HepG2 (cell line): ENCODE measurements at regions not wholly inside any gene's neighbourhood (a gene's known extent, or its start where the extent isn't known, plus 50 kb on each side); places are given as distances from the start of the nearest gene placed in this dataset.

Source experiments
- ATAC-seq: fragments of 200-7000 bp; cut with Tn5 transposase; 3 replicates; pipeline ENCODE4 v1.9.1; 2020; ENCODE audit warnings: mild to moderate bottlenecking, moderate library complexity
- BruUV-seq: library from RNA; stranded (reverse); fragments of 400-500 nt; replicated peaks from 2 replicates; lab custom pipeline; 2021; lab: Mats Ljungman, UMichigan
- CTCF ChIA-PET: fragments of 300-600 bp; formaldehyde crosslinking; extraction: SDS; loops from one replicate; lab custom pipeline; 2021; ENCODE audit warnings: low total read pairs, inconsistent platforms, low intra/inter-chr PET ratio; lab: Yijun Ruan, JAX
- POLR2A ChIA-PET: fragments of 350-600 bp; sonication (Branson Sonifier 250); formaldehyde crosslinking; loops from one replicate; lab custom pipeline; 2020; ENCODE audit warnings: antibody characterized with exemption, inconsistent platforms; lab: Yijun Ruan, JAX
- DNase-seq: peaks from one replicate; pipeline ENCODE4 v3.0.0-alpha.2; 2015; ENCODE audit warnings: low spot score
- FAIRE-seq: peaks from 3 replicates; lab custom pipeline; 2011; peaks lifted over from hg19 to GRCh38; lab: Jason Lieb, UNC
- H2AFZ ChIP-seq: one replicate; pipeline ENCODE4 v1.6.1; 2011; ENCODE audit warnings: low read length, inconsistent platforms
- H3K27ac ChIP-seq: fragments of 300-600 bp; 3 replicates; pipeline ENCODE4 v1.8.0; 2011; ENCODE audit warnings: mixed run types, mild to moderate bottlenecking, mixed read lengths, low read length, inconsistent platforms; ENCODE audit not compliant: insufficient read depth; ENCODE audit errors: extremely low read length
- H3K27me3 ChIP-seq, 2 experiments: fragments of 200-600 bp in 1 of 2; 2 replicates in 1 of 2; 3 replicates in 1 of 2; pipeline versions ENCODE4 v1.6.0 to v1.8.0; 2011; ENCODE audit warnings: low read length in 2 of 2, mild to moderate bottlenecking in 2 of 2, moderate library complexity in 2 of 2, inconsistent platforms in 1 of 2; ENCODE audit not compliant: insufficient read depth in 2 of 2, control insufficient read depth in 1 of 2
- H3K36me3 ChIP-seq, 2 experiments: fragments of 200-600 bp in 1 of 2; replicated peaks in 1 of 2; 2 replicates in 1 of 2; 3 replicates in 1 of 2; pipeline versions ENCODE4 v1.5.1 to v1.8.0; 2011; ENCODE audit warnings: low read length in 2 of 2, inconsistent platforms in 1 of 2; ENCODE audit not compliant: insufficient read depth in 2 of 2, control insufficient read depth in 1 of 2
- H3K4me1 ChIP-seq: 2 replicates; pipeline ENCODE4 v1.5.1; 2012; ENCODE audit warnings: low read length, inconsistent platforms; ENCODE audit not compliant: insufficient read depth
- H3K4me2 ChIP-seq: 2 replicates; pipeline ENCODE4 v1.6.0; 2011; ENCODE audit warnings: low read depth, low read length, inconsistent platforms
- H3K4me3 ChIP-seq, 3 experiments: fragments of 200-600 bp in 1 of 3; sonication (generic), shearing (Covaris generic) in 1 of 3; replicated peaks in 1 of 3; 2 replicates each; pipeline ENCODE4 v1.5.1; 2011 to 2016; ENCODE audit warnings: low read length in 3 of 3, inconsistent platforms in 2 of 3, low read depth in 2 of 3, mild to moderate bottlenecking in 2 of 3, control low read depth in 1 of 3, mixed read lengths in 1 of 3; ENCODE audit not compliant: insufficient read depth in 1 of 3
- H3K79me2 ChIP-seq: one replicate; pipeline ENCODE4 v1.6.1; 2011; ENCODE audit warnings: low read length, inconsistent platforms; ENCODE audit not compliant: insufficient read depth
- H3K9ac ChIP-seq: 2 replicates; pipeline ENCODE4 v1.6.0; 2011; ENCODE audit warnings: mild to moderate bottlenecking, low read depth, low read length, inconsistent platforms; ENCODE audit not compliant: insufficient read depth
- H3K9me3 ChIP-seq: 2 replicates; pipeline ENCODE4 v1.5.1; 2012; ENCODE audit warnings: mild to moderate bottlenecking, low read length
- H4K20me1 ChIP-seq: 2 replicates; pipeline ENCODE4 v1.6.0; 2011; ENCODE audit warnings: inconsistent platforms, mild to moderate bottlenecking, low read length, moderate library complexity; ENCODE audit not compliant: insufficient read depth
- ATF1 ChIP-seq: IDR thresholded peaks from 2 replicates; pipeline ENCODE4 v1.6.1; 2016; ENCODE audit warnings: mild to moderate bottlenecking, control low read depth
- ATF7 ChIP-seq, 2 experiments: fragments of 450-650 bp in 1 of 2; sonication (generic) in 1 of 2; formaldehyde crosslinking in 1 of 2; IDR thresholded peaks; 2 replicates each; pipeline versions ENCODE4 v1.4.0 to v1.6.1; 2016 to 2020; ENCODE audit warnings: antibody characterized with exemption in 1 of 2, mild to moderate bottlenecking in 1 of 2, missing genetic modification reagents in 1 of 2
- DPF2 ChIP-seq: sonication (generic); formaldehyde crosslinking; IDR thresholded peaks from 2 replicates; pipeline ENCODE4 v1.4.0; 2020; ENCODE audit warnings: mild to moderate bottlenecking, low read depth, missing genetic modification reagents, borderline replicate concordance
- GRHL1 ChIP-seq: sonication (generic); formaldehyde crosslinking; conservative IDR thresholded peaks from 2 replicates; pipeline ENCODE4 v1.8.0; 2022; ENCODE audit warnings: missing genetic modification reagents
- KLF16 ChIP-seq, 2 experiments: sonication (generic) in 1 of 2; formaldehyde crosslinking in 1 of 2; IDR thresholded peaks; 2 replicates each; pipeline versions ENCODE4 v1.6.1 to v1.8.0; 2016 to 2023; ENCODE audit warnings: missing genetic modification reagents in 2 of 2, missing compliant biosample characterization in 1 of 2
- PATZ1 ChIP-seq: sonication (generic); formaldehyde crosslinking; IDR thresholded peaks from 2 replicates; pipeline ENCODE4 v1.4.0; 2020; ENCODE audit warnings: missing genetic modification reagents
- ZBTB2 ChIP-seq: sonication (generic); formaldehyde crosslinking; IDR thresholded peaks from 2 replicates; pipeline ENCODE4 v1.8.0; 2022; ENCODE audit warnings: low read depth, missing genetic modification reagents
- ZNF18 ChIP-seq: sonication (generic); formaldehyde crosslinking; IDR thresholded peaks from 2 replicates; pipeline ENCODE4 v1.8.0; 2022; ENCODE audit warnings: mild to moderate bottlenecking, missing genetic modification reagents; ENCODE audit not compliant: insufficient replicate concordance
- ZNF274 ChIP-seq: sonication (generic); formaldehyde crosslinking; IDR thresholded peaks from 2 replicates; pipeline ENCODE4 v1.5.1; 2020; ENCODE audit warnings: mild to moderate bottlenecking, missing genetic modification reagents
- ZNF282 ChIP-seq: fragments of 450-650 bp; IDR thresholded peaks from 2 replicates; pipeline ENCODE4 v1.6.1; 2018; ENCODE audit not compliant: partially characterized antibody
- ZNF704 ChIP-seq: sonication (generic); formaldehyde crosslinking; IDR thresholded peaks from 2 replicates; pipeline ENCODE4 v1.8.1; 2023; ENCODE audit warnings: mild to moderate bottlenecking, inconsistent platforms, moderate library complexity, missing genetic modification reagents, borderline replicate concordance
- ZNF709 ChIP-seq: sonication (generic); formaldehyde crosslinking; IDR thresholded peaks from 2 replicates; pipeline ENCODE4 v1.5.0; 2020; ENCODE audit warnings: mild to moderate bottlenecking, missing genetic modification reagents
- ZNF782 ChIP-seq: sonication (generic); formaldehyde crosslinking; IDR thresholded peaks from 2 replicates; pipeline ENCODE4 v1.4.0; 2020; ENCODE audit warnings: missing genetic modification reagents, mild to moderate bottlenecking, borderline replicate concordance
- WGBS: methylation state at CpG from one replicate; pipeline ENCODE4 v1.1.6; 2017; ENCODE audit warnings: low lambda C conversion rate; 5-methylcytosine and 5-hydroxymethylcytosine counted together
- in situ Hi-C: cut with HindIII; loops from 2 replicates; pipeline ENCODE4 v1.10.0; 2017; ENCODE audit warnings: low pct_unique_long_range_greater_than_20kb; ENCODE audit not compliant: extremely low pct_ligation_motif_present
- intact Hi-C: fragments of 100-400 bp; cut with micrococcal nuclease; formaldehyde crosslinking; loops from one replicate; pipeline ENCODE4 v1.10.0; 2022; ENCODE audit not compliant: unreplicated experiment

- TF ChIP-seq DPF2 (CRISPR knock-in tag) (peak; percentile 62; the same call in 1 of the 2 replicates), GRHL1 (CRISPR knock-in tag) (no peak)
These were observed 76.9 kb downstream of the CD24 start (continued) for GRCh38 chr6:106897580-106897979.

- H3K27me3 ChIP-seq = peaks cover 0 to 3% of the 10 kb centered on the region in 2 experiments; a peak in 1 of 5 replicates
- H3K9ac ChIP-seq = no peak overlapping the region
- H3K4me1 ChIP-seq = peaks cover 56% of the 10 kb centered on the region
- WGBS = 66% methylated on average over 5 of the region's 5 CpGs
- no peak for DNase-seq
- TF ChIP-seq ZBTB2 (CRISPR knock-in tag) = no peak
- TF ChIP-seq ZNF18 (CRISPR knock-in tag) = no peak
- TF ChIP-seq ZNF282 = no peak
- TF ChIP-seq KLF16 (CRISPR knock-in tag; IDR thresholded peaks at IDR 0.05) = no peak
- no peak for TF ChIP-seq ZNF274 (CRISPR knock-in tag)
- TF ChIP-seq ATF1 (CRISPR knock-in tag) = no peak
- no peak for TF ChIP-seq ZNF709
- no peak for TF ChIP-seq ATF7 (IDR thresholded peaks at IDR 0.05)
- no peak for TF ChIP-seq ATF7 (CRISPR knock-in tag; IDR thresholded peaks at IDR 0.05)
- no peak for TF ChIP-seq ZNF782 (CRISPR knock-in tag)
- TF ChIP-seq PATZ1 (CRISPR knock-in tag) = no peak
- TF ChIP-seq ZNF704 (CRISPR knock-in tag) = no peak
- in situ Hi-C loops = no loop called here
- no peak for FAIRE-seq
- H3K4me2 ChIP-seq = no peak overlapping the region
- H2AFZ ChIP-seq = no peak overlapping the region
- peaks cover under 1% of the 10 kb centered on the region; the same call in 1 of the 2 replicates for H3K9me3 ChIP-seq
- POLR2A ChIA-PET = no interaction called here
- no peaks in the 10 kb centered on the region for H4K20me1 ChIP-seq
- H3K79me2 ChIP-seq = no peaks in the 10 kb centered on the region
- intact Hi-C loops = no loop called here
- no peak for ATAC-seq
- H3K4me3 ChIP-seq = no peak overlapping the region
- CTCF ChIA-PET = no interaction called here
- no peak overlapping the region for H3K27ac ChIP-seq
- no TSS peak for BruUV-seq
- H3K36me3 ChIP-seq = no peaks in the 10 kb centered on the region
These were observed 78.9 kb downstream of the CD24 start for GRCh38 chr6:106895703-106896040.
